Epithelial cell of proximal tubule (primary cell): ENCODE measurements at regions not wholly inside any gene's neighbourhood (a gene's known extent, or its start where the extent isn't known, plus 50 kb on each side); places are given as distances from the start of the nearest gene placed in this dataset.
"Not testable (repeated sequence)": the region's sequence is repeated elsewhere in the genome, so short reads cannot be mapped to it uniquely, and the experiment has no call there.

Experiments
- DNase-seq: peaks from one replicate; pipeline ENCODE4 v3.0.0-alpha.2; 2011; ENCODE audit warnings: low read depth
- H3K4me3 ChIP-seq: 2 replicates; pipeline ENCODE4 v1.5.1; 2011; ENCODE audit warnings: low read depth, mild to moderate bottlenecking, low read length
- CTCF ChIP-seq: conservative IDR thresholded peaks from 2 replicates; pipeline ENCODE4 v1.5.1; 2012; ENCODE audit warnings: low read depth, mild to moderate bottlenecking, low read length

GRCh38 chr2:125318740-125319139 lies 1293.7 kb downstream of the CNTNAP5 start:
- H3K4me3 ChIP-seq = no peak overlapping the region
- TF ChIP-seq CTCF = no peak
- no peak for DNase-seq

- no peak overlapping the region for H3K4me3 ChIP-seq
- TF ChIP-seq CTCF = no peak
- DNase-seq = no peak
Measured at GRCh38 chr2:125324273-125324672, 1299.2 kb downstream of the CNTNAP5 start.

- no peak overlapping the region for H3K4me3 ChIP-seq
- TF ChIP-seq CTCF = no peak
- no peak for DNase-seq
Measured at GRCh38 chr2:125330133-125330532, 1305.0 kb downstream of the CNTNAP5 start.

GRCh38 chr2:125341353-125341752 lies 1314.6 kb upstream of the GYPC start:
- no peak for DNase-seq
- no peak overlapping the region for H3K4me3 ChIP-seq
- TF ChIP-seq CTCF = no peak

GRCh38 chr2:125353542-125353941 lies 1302.4 kb upstream of the GYPC start:
- not testable (repeated sequence) for H3K4me3 ChIP-seq

GRCh38 chr2:125364192-125364983 lies 1291.6 kb upstream of the GYPC start:
- TF ChIP-seq CTCF = peak; percentile 11
- DNase-seq = no peak
- H3K4me3 ChIP-seq = no peak overlapping the region

More at GRCh38 chr2:125353542-125353941, 1302.4 kb upstream of the GYPC start:
- not testable (repeated sequence) for DNase-seq

GRCh38 chr2:125364984-125365265 lies 1291.0 kb upstream of the GYPC start:
- DNase-seq = no peak
- no peak for TF ChIP-seq CTCF
- no peak overlapping the region for H3K4me3 ChIP-seq
